HCT116 (cell line): ENCODE measurements at regions not wholly inside any gene's neighbourhood (a gene's known extent, or its start where the extent isn't known, plus 50 kb on each side); places are given as distances from the start of the nearest gene placed in this dataset.

Experiments
- ATAC-seq: fragments of 200-7000 bp; cut with Tn5 transposase; 2 replicates; pipeline ENCODE4 v1.9.1; 2020; ENCODE audit warnings: mild to moderate bottlenecking, moderate library complexity
- BruUV-seq: library from RNA; stranded (reverse); fragments of 400-500 nt; replicated peaks from 2 replicates; lab custom pipeline; 2021; lab: Mats Ljungman, UMichigan
- CTCF ChIA-PET: fragments of 300-600 bp; sonication (Branson Sonifier 250); formaldehyde crosslinking; loops from one replicate; lab custom pipeline; 2021; ENCODE audit warnings: antibody characterized with exemption; lab: Charles Lee
- POLR2A ChIA-PET: fragments of 300-600, 350-600 bp; sonication (Branson Sonifier 250); formaldehyde crosslinking; loops from one replicate; lab custom pipeline; 2021; ENCODE audit warnings: antibody characterized with exemption; lab: Charles Lee
- RAD21 ChIA-PET, 2 experiments: fragments of 300-600 bp; sonication (Branson Sonifier 250); formaldehyde crosslinking; loops; one replicate each; lab custom pipeline; 2023; ENCODE audit warnings: low total read pairs in 2 of 2; ENCODE audit not compliant: uncharacterized antibody in 2 of 2, unreplicated experiment in 2 of 2, low non-redundant PET in 1 of 2; lab: Charles Lee
- DNase-seq: peaks from one replicate; pipeline ENCODE4 v3.0.0-alpha.2; 2010; ENCODE audit warnings: low read depth, low spot score
- H2AFZ ChIP-seq: fragments of 200-600 bp; shearing (Covaris generic), sonication (generic); 2 replicates; pipeline ENCODE4 v1.6.1; 2017; ENCODE audit warnings: low read depth, mixed run types, mixed read lengths, antibody characterized with exemption, low read length; ENCODE audit not compliant: poor library complexity, severe bottlenecking
- H3K27ac ChIP-seq: 2 replicates; pipeline ENCODE4 v1.5.1; 2012; ENCODE audit warnings: low read depth, low read length
- H3K27me3 ChIP-seq: fragments of 200-600 bp; sonication (generic); 2 replicates; pipeline ENCODE4 v1.6.1; 2016; ENCODE audit warnings: mixed run types, low read length, mixed read lengths; ENCODE audit not compliant: insufficient read depth
- H3K36me3 ChIP-seq, 2 experiments: fragments of 200-500 bp in 1 of 2; fragments of 200-600 bp in 1 of 2; sonication (Bioruptor generic) in 1 of 2; sonication (generic) in 1 of 2; 2 replicates each; pipeline versions ENCODE4 v1.5.1 to v1.6.1; 2014 to 2016; ENCODE audit warnings: low read length in 2 of 2, inconsistent platforms in 1 of 2, mixed read lengths in 1 of 2, mixed run types in 1 of 2; ENCODE audit not compliant: insufficient read depth in 2 of 2, control insufficient read depth in 1 of 2
- H3K4me1 ChIP-seq, 2 experiments: fragments of 200-600 bp in 1 of 2; sonication (generic) in 1 of 2; 2 replicates each; pipeline versions ENCODE4 v1.5.1 to v1.6.1; 2012 to 2017; ENCODE audit warnings: low read length in 2 of 2, inconsistent platforms in 1 of 2, mild to moderate bottlenecking in 1 of 2, mixed read lengths in 1 of 2, mixed run types in 1 of 2, moderate library complexity in 1 of 2; ENCODE audit not compliant: insufficient read depth in 2 of 2, control insufficient read depth in 1 of 2
- H3K4me2 ChIP-seq: fragments of 200-600 bp; sonication (generic); 2 replicates; pipeline ENCODE4 v1.6.1; 2017; ENCODE audit warnings: mixed run types, low read length, mixed read lengths
- H3K4me3 ChIP-seq, 2 experiments: fragments of 200-600 bp in 1 of 2; sonication (generic) in 1 of 2; replicated peaks in 1 of 2; 2 replicates each; pipeline ENCODE4 v1.5.1; 2011 to 2016; ENCODE audit warnings: low read length in 2 of 2, control low read depth in 1 of 2, low read depth in 1 of 2, mild to moderate bottlenecking in 1 of 2, mixed read lengths in 1 of 2, mixed run types in 1 of 2
- H3K79me2 ChIP-seq: fragments of 200-600 bp; sonication (generic); 2 replicates; pipeline ENCODE4 v1.6.1; 2017; ENCODE audit warnings: mild to moderate bottlenecking, mixed run types, low read length, moderate library complexity, mixed read lengths; ENCODE audit not compliant: insufficient read depth
- H3K9ac ChIP-seq: fragments of 200-600 bp; sonication (generic); 2 replicates; pipeline ENCODE4 v1.6.1; 2016; ENCODE audit warnings: low read length, mixed read lengths
- H3K9me2 ChIP-seq: fragments of 200-600 bp; sonication (generic), shearing (Covaris generic); 2 replicates; pipeline ENCODE4 v1.6.1; 2017; ENCODE audit warnings: mixed run types, mild to moderate bottlenecking, moderate library complexity; ENCODE audit not compliant: insufficient read depth
- H3K9me3 ChIP-seq, 2 experiments: fragments of 200-500 bp in 1 of 2; fragments of 200-600 bp in 1 of 2; sonication (Bioruptor generic) in 1 of 2; sonication (generic) in 1 of 2; 2 replicates each; pipeline ENCODE4 v1.6.1; 2014 to 2017; ENCODE audit warnings: low read length in 2 of 2, mixed read lengths in 2 of 2, inconsistent platforms in 1 of 2, low read depth in 1 of 2, mild to moderate bottlenecking in 1 of 2, mixed run types in 1 of 2, moderate library complexity in 1 of 2; ENCODE audit not compliant: control insufficient read depth in 1 of 2, insufficient read depth in 1 of 2
- H4K20me1 ChIP-seq: fragments of 200-600 bp; sonication (generic), shearing (Covaris generic); 2 replicates; pipeline ENCODE4 v1.6.1; 2017; ENCODE audit warnings: mixed run types, mild to moderate bottlenecking, moderate library complexity; ENCODE audit not compliant: insufficient read depth
- CBX3 ChIP-seq: IDR thresholded peaks from 2 replicates; pipeline ENCODE4 v1.6.1; 2012; ENCODE audit warnings: low read depth
- CEBPB ChIP-seq: IDR thresholded peaks from 2 replicates; pipeline ENCODE4 v1.6.1; 2012; ENCODE audit warnings: low read depth
- EGR1 ChIP-seq: IDR thresholded peaks from 2 replicates; pipeline ENCODE4 v1.6.1; 2012; ENCODE audit warnings: low read depth
- ELF1 ChIP-seq: IDR thresholded peaks from 2 replicates; pipeline ENCODE4 v1.6.1; 2012; ENCODE audit warnings: low read depth, borderline replicate concordance
- EZH2phosphoT487 ChIP-seq: fragments of 200-600 bp; IDR thresholded peaks from 2 replicates; pipeline ENCODE4 v1.6.1; 2018; ENCODE audit warnings: antibody characterized with exemption, borderline replicate concordance
- FOSL1 ChIP-seq: IDR thresholded peaks from 2 replicates; pipeline ENCODE4 v1.6.1; 2012; ENCODE audit warnings: low read depth
- JUND ChIP-seq: IDR thresholded peaks from 2 replicates; pipeline ENCODE4 v1.6.1; 2012
- MAX ChIP-seq: IDR thresholded peaks from 2 replicates; pipeline ENCODE4 v1.6.1; 2012
- RAD21 ChIP-seq: IDR thresholded peaks from 2 replicates; pipeline ENCODE4 v1.6.1; 2012; ENCODE audit warnings: low read depth, mild to moderate bottlenecking
- SIN3A ChIP-seq: IDR thresholded peaks from 2 replicates; pipeline ENCODE4 v1.6.1; 2012; ENCODE audit warnings: low read depth
- SP1 ChIP-seq: IDR thresholded peaks from 2 replicates; pipeline ENCODE4 v1.6.1; 2012; ENCODE audit warnings: low read depth
- SRF ChIP-seq: IDR thresholded peaks from 2 replicates; pipeline ENCODE4 v1.6.1; 2012; ENCODE audit warnings: low read depth
- TCF7L2 ChIP-seq: IDR thresholded peaks from 2 replicates; pipeline ENCODE4 v1.7.0; 2011; ENCODE audit warnings: borderline replicate concordance, inconsistent platforms; ENCODE audit not compliant: insufficient read depth, insufficient read length; ENCODE audit errors: extremely low read depth
- ZBTB33 ChIP-seq: IDR thresholded peaks from 2 replicates; pipeline ENCODE4 v1.6.1; 2011; ENCODE audit warnings: mild to moderate bottlenecking, low read length, moderate library complexity; ENCODE audit not compliant: insufficient replicate concordance; ENCODE audit errors: extremely low read depth
- ZFX ChIP-seq: fragments of 450-650 bp; IDR thresholded peaks from 2 replicates; pipeline ENCODE4 v1.6.1; 2017
- intact Hi-C: fragments of 100-400 bp; cut with micrococcal nuclease; formaldehyde crosslinking; loops from 2 replicates; pipeline ENCODE4 v1.10.0; 2022

GRCh38 chr7:120028636-120029035, 244.3 kb upstream of the KCND2 start:
- Histone ChIP-seq H3K9ac (no peak overlapping the region), H3K27ac (no peak overlapping the region), H3K4me1 (no peaks in the 10 kb centered on the region), H3K36me3 (no peaks in the 10 kb centered on the region), H3K4me3 (no peak overlapping the region), H3K9me2 (no peaks in the 10 kb centered on the region), H4K20me1 (no peaks in the 10 kb centered on the region), H3K9me3 (no peaks in the 10 kb centered on the region), H3K4me2 (no peak overlapping the region), H3K79me2 (no peaks in the 10 kb centered on the region), H3K27me3 (no peaks in the 10 kb centered on the region), H2AFZ (no peak overlapping the region)
- ChIA-PET POLR2A (no interaction called here), RAD21 (no interaction called here), CTCF (no interaction called here)
- TF ChIP-seq TCF7L2 (no peak), FOSL1 (no peak), ELF1 (no peak), SP1 (no peak), JUND (no peak), ZBTB33 (no peak), EGR1 (no peak), RAD21 (no peak), SIN3A (no peak), CBX3 (no peak), SRF (no peak), ZFX (no peak), EZH2phosphoT487 (no peak), CEBPB (no peak), MAX (no peak)
- ATAC-seq (no peak), DNase-seq (no peak)
- intact Hi-C loops, result no loop called here
- BruUV-seq, result no TSS peak
